ENCODE measurements at regions not wholly inside any gene's neighbourhood (a gene's known extent, or its start where the extent isn't known, plus 50 kb on each side); places are given as distances from the start of the nearest gene placed in this dataset.

GRCh38 chr9:126211441-126212074 lies 115.1 kb upstream of the MVB12B start:
- TF ChIP-seq CTCF (IDR thresholded peaks at IDR 0.05) (no peak), POLR2A (IDR thresholded peaks at IDR 0.05) (no peak)
- H3K4me1 ChIP-seq = no peaks in the 10 kb centered on the region
- DNase-seq = no peak
- no peak overlapping the region for H3K27ac ChIP-seq
- no peak overlapping the region for H3K4me3 ChIP-seq
- no peaks in the 10 kb centered on the region for H3K36me3 ChIP-seq
- peaks cover 0 to 3% of the 10 kb centered on the region in 2 donors for H3K27me3 ChIP-seq
- peaks cover 0 to 3% (median 0%) of the 10 kb centered on the region in 4 donors for H3K9me3 ChIP-seq

GRCh38 chr9:126215486-126215885 lies 111.1 kb upstream of the MVB12B start:
- no peak overlapping the region for H3K27ac ChIP-seq
- no peak for TF ChIP-seq CTCF (IDR thresholded peaks at IDR 0.05)
- no peak for TF ChIP-seq POLR2A (IDR thresholded peaks at IDR 0.05)
- H3K36me3 ChIP-seq = no peaks in the 10 kb centered on the region
- DNase-seq = no peak
- H3K4me1 ChIP-seq = no peaks in the 10 kb centered on the region
- H3K27me3 ChIP-seq = peaks cover 0 to 3% of the 10 kb centered on the region in 2 donors
- peaks cover 0 to 3% (median 0%) of the 10 kb centered on the region in 4 donors for H3K9me3 ChIP-seq
- H3K4me3 ChIP-seq = no peak overlapping the region

- no peaks in the 10 kb centered on the region for H3K4me1 ChIP-seq
- no peak for DNase-seq
- no peak for TF ChIP-seq CTCF (IDR thresholded peaks at IDR 0.05)
- no peak for TF ChIP-seq POLR2A (IDR thresholded peaks at IDR 0.05)
- no peak overlapping the region for H3K27ac ChIP-seq
- peaks cover 0 to 3% of the 10 kb centered on the region in 2 donors for H3K27me3 ChIP-seq
- H3K36me3 ChIP-seq = no peaks in the 10 kb centered on the region
- H3K9me3 ChIP-seq = peaks cover 0 to 3% (median 0%) of the 10 kb centered on the region in 4 donors
- H3K4me3 ChIP-seq = no peak overlapping the region
These were observed 109.8 kb upstream of the MVB12B start for GRCh38 chr9:126216826-126217225.

- DNase-seq = no peak
- peaks cover 0 to 4% of the 10 kb centered on the region in 2 donors for H3K27me3 ChIP-seq
- TF ChIP-seq CTCF (IDR thresholded peaks at IDR 0.05) = no peak
- no peak for TF ChIP-seq POLR2A (IDR thresholded peaks at IDR 0.05)
- no peaks in the 10 kb centered on the region for H3K4me1 ChIP-seq
- H3K4me3 ChIP-seq = no peak overlapping the region
- H3K36me3 ChIP-seq = no peaks in the 10 kb centered on the region
- peaks cover 0 to 3% (median 0%) of the 10 kb centered on the region in 4 donors for H3K9me3 ChIP-seq
- H3K27ac ChIP-seq = no peak overlapping the region
These were observed 109.4 kb upstream of the MVB12B start for GRCh38 chr9:126217250-126217653.

GRCh38 chr9:126217797-126218196 lies 108.8 kb upstream of the MVB12B start:
- Histone ChIP-seq H3K27me3 (peaks cover 0 to 9% of the 10 kb centered on the region in 2 donors), H3K4me3 (no peak overlapping the region), H3K9me3 (peaks cover 0 to 3% (median 0%) of the 10 kb centered on the region in 4 donors), H3K27ac (no peak overlapping the region), H3K4me1 (no peaks in the 10 kb centered on the region), H3K36me3 (no peaks in the 10 kb centered on the region)
- no peak for DNase-seq
- TF ChIP-seq POLR2A (IDR thresholded peaks at IDR 0.05) = no peak
- no peak for TF ChIP-seq CTCF (IDR thresholded peaks at IDR 0.05)

All from Peyer's patch (tissue), 4 donors.